Spinal cord (tissue), 9 donors: ENCODE measurements at regions not wholly inside any gene's neighbourhood (a gene's known extent, or its start where the extent isn't known, plus 50 kb on each side); places are given as distances from the start of the nearest gene placed in this dataset.
"Not testable (repeated sequence)": the region's sequence is repeated elsewhere in the genome, so short reads cannot be mapped to it uniquely, and the experiment has no call there.

ENCODE experiments used
- DNase-seq, 6 donors: peaks; one replicate each; pipeline versions ENCODE4 v3.0.0 to v3.0.0-alpha.2; 2013 to 2015; ENCODE audit warnings: low spot score in 6 of 6, low read depth in 4 of 6
- H3K27ac ChIP-seq: one replicate; pipeline ENCODE4 v1.5.1; 2013; ENCODE audit warnings: low read depth, low read length, control low read depth
- H3K27me3 ChIP-seq: one replicate; pipeline ENCODE4 v1.6.1; 2013; ENCODE audit warnings: low read length; ENCODE audit not compliant: control insufficient read depth, insufficient read depth
- H3K36me3 ChIP-seq: one replicate; pipeline ENCODE4 v1.6.1; 2013; ENCODE audit warnings: low read length; ENCODE audit not compliant: control insufficient read depth, insufficient read depth
- H3K4me1 ChIP-seq: one replicate; pipeline ENCODE4 v1.6.1; 2013; ENCODE audit warnings: low read length; ENCODE audit not compliant: control insufficient read depth, insufficient read depth
- H3K4me3 ChIP-seq: one replicate; pipeline ENCODE4 v1.5.1; 2013; ENCODE audit warnings: low read depth, low read length, control low read depth
- H3K9me3 ChIP-seq: one replicate; pipeline ENCODE4 v1.6.1; 2013; ENCODE audit warnings: low read length; ENCODE audit not compliant: control insufficient read depth, insufficient read depth
- WGBS: methylation state at CpG from one replicate; pipeline ENCODE4 v1.1.5; 2013; ENCODE audit warnings: missing lambda C conversion rate; ENCODE audit not compliant: insufficient coverage; 5-methylcytosine and 5-hydroxymethylcytosine counted together
- donor health status: healthy.

DNA sequence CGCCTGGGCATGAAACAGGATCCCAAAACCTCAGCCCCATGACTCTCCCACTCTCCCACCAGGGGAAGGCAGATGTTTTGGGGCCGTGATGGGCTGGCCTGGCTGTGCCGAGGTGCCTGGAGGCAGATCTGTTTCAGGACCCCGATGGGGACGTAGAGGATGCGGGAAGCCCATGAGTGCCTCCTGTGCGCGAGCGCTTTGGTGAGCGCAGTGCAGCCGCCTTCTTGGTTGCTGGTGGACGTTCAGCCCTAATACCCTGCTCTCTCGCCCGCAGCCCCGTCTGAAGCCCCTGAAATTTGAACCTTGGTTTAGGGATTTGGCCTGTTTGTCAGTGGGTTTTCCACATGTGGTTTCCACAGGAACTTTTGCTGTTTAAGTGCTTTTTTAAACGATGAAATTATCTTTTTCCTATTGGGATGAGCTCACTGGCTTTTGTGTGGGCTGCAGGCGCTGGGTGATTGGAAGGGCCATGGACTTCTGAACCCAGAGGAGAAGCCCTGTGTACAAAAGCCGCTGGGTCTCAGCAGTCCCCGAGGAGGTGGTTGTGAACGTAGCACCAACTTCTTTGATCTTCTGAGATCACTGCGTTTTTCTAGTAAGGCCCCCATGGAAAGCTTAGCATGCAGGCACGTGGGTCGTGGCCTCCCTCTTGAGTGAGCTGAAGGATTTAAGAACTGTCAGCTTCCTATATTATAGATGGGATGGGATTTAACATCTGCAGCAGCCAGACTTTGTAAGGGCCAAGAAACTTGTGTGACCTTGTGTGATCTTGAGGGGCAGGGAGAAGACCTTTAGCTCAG lies 148.9 kb upstream of the ZNF469 start:
- H3K4me3 ChIP-seq, H3K36me3 ChIP-seq, DNase-seq, H3K27me3 ChIP-seq, H3K27ac ChIP-seq, H3K9me3 ChIP-seq: not testable (repeated sequence)
- WGBS, result 81% methylated on average over 16 of the region's 23 CpGs
- H3K4me1 ChIP-seq, result peaks cover 21% of the 10 kb centered on the region

- Histone ChIP-seq H3K4me1 (peaks cover 21% of the 10 kb centered on the region), H3K27ac (peak overlapping the region; percentile 81)
- H3K4me3 ChIP-seq, H3K36me3 ChIP-seq, H3K9me3 ChIP-seq, DNase-seq, H3K27me3 ChIP-seq: not testable (repeated sequence)
- WGBS, result 86% methylated on average over 33 of the region's 46 CpGs
These were observed 148.1 kb upstream of the ZNF469 start for GRCh38 chr16:88234421-88235271.

- DNase-seq, H3K27ac ChIP-seq, H3K9me3 ChIP-seq, H3K36me3 ChIP-seq, H3K27me3 ChIP-seq, H3K4me3 ChIP-seq: not testable (repeated sequence)
- 87% methylated on average over 3 of the region's 6 CpGs for WGBS
- H3K4me1 ChIP-seq, result peaks cover 25% of the 10 kb centered on the region
These were observed 147.1 kb upstream of the ZNF469 start for GRCh38 chr16:88235691-88236090.

DNA sequence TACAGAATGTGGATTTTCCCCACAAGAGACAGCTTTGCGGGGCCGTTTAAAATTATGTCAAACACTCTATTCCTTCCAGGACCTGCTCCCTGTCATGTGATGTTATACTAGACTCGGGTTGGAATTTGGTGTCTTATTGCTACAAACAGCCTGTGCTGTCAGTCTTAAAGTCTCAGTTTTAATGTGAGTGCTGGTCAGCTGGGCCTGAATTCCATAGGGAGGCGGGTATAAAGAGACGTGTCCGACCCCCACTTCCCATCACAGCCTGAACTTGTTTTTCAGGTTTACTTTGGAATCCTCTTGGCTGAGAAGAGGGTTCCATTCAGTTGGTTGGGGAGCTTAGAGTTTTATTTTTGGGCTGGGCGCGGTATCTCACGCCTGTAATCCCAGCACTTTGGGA lies 146.5 kb upstream of the ZNF469 start:
- WGBS, result no CpG with 5 or more reads among the region's 9 CpGs
- not testable (repeated sequence) for DNase-seq, H3K27me3 ChIP-seq, H3K4me3 ChIP-seq, H3K27ac ChIP-seq, H3K36me3 ChIP-seq, H3K9me3 ChIP-seq
- H3K4me1 ChIP-seq, result peaks cover 27% of the 10 kb centered on the region

- H3K27ac ChIP-seq, DNase-seq, H3K36me3 ChIP-seq, H3K4me3 ChIP-seq, H3K27me3 ChIP-seq, H3K9me3 ChIP-seq: not testable (repeated sequence)
- peaks cover 27% of the 10 kb centered on the region for H3K4me1 ChIP-seq
- WGBS, result 89% methylated on average over 5 of the region's 9 CpGs
These were observed 145.4 kb upstream of the ZNF469 start for GRCh38 chr16:88237314-88237713.

- H3K36me3 ChIP-seq, H3K4me3 ChIP-seq, DNase-seq, H3K9me3 ChIP-seq, H3K27me3 ChIP-seq, H3K27ac ChIP-seq: not testable (repeated sequence)
- 90% methylated on average over 2 of the region's 10 CpGs for WGBS
- H3K4me1 ChIP-seq, result peaks cover 21% of the 10 kb centered on the region
These were observed 144.9 kb upstream of the ZNF469 start for GRCh38 chr16:88237761-88238415.

DNA sequence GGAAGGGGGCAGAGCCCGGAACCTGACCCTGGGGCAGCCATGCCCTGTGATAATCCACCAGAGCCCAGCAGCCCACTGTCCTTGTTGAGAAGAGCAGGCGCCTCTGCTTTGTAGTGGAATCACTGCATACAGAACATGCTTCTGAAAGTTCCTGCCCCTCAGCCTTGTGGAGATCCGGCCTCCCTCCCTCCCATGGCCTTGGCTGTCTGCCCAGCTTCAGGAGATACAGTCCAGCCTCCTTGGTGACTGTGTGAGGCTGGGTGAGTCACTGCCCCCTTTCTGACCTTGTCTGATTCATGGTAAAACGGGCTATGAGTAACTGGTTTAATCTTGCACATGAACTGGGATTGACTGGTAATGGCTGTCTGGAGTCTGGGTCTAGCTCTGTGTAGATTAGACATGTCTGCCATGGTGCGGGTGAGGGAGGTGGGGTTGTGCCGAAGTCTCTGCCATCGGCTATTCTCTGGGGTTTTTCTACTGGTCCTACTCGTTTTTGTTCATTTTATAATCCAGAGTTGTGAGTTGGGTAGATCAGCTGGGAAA lies 144.0 kb upstream of the ZNF469 start:
- H3K9me3 ChIP-seq, H3K4me3 ChIP-seq, H3K27ac ChIP-seq, H3K36me3 ChIP-seq, H3K27me3 ChIP-seq: not testable (repeated sequence)
- H3K4me1 ChIP-seq, result peaks cover 18% of the 10 kb centered on the region
- 63% methylated on average over 2 of the region's 8 CpGs for WGBS
- DNase-seq, result peak in 1 of 6 donors; percentile 72

DNA sequence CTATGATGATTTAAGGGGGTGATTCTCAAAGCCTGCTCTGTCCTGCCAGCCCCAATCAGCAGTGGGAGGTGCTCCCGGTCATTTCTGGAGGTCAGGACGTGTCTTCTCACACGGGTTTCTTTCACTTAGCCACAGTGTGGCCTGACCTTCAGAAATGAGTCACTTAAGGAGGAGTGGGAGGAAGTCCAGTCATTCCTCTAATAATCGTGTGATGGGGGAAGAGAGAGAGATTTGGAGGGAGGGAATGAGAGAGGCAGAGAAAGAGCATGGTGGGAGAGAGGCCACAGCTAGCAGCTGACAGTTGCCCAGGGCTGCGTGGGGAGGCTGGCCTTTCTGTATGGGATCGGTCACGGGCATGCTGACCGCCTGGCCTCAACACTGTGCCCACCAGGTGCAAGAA lies 142.6 kb upstream of the ZNF469 start:
- H3K9me3 ChIP-seq, H3K4me3 ChIP-seq, DNase-seq, H3K27me3 ChIP-seq, H3K27ac ChIP-seq, H3K36me3 ChIP-seq: not testable (repeated sequence)
- 35% methylated on average over 2 of the region's 8 CpGs for WGBS
- peaks cover 15% of the 10 kb centered on the region for H3K4me1 ChIP-seq

GRCh38 chr16:88240776-88241175 lies 142.0 kb upstream of the ZNF469 start:
- H3K36me3 ChIP-seq, H3K9me3 ChIP-seq, H3K27me3 ChIP-seq, H3K27ac ChIP-seq, DNase-seq, H3K4me3 ChIP-seq: not testable (repeated sequence)
- 56% methylated on average over 7 of the region's 11 CpGs for WGBS
- H3K4me1 ChIP-seq, result peaks cover 14% of the 10 kb centered on the region
